CD4-positive, alpha-beta memory T cell (primary cell): ENCODE measurements at regions not wholly inside any gene's neighbourhood (a gene's known extent, or its start where the extent isn't known, plus 50 kb on each side); places are given as distances from the start of the nearest gene placed in this dataset.

Source experiments
- CTCF ChIA-PET: fragments of 350-600 bp; sonication (Branson Sonifier 250); formaldehyde crosslinking; loops from one replicate; lab custom pipeline; 2021; ENCODE audit warnings: inconsistent platforms; ENCODE audit not compliant: partially characterized antibody; lab: Charles Lee
- POLR2A ChIA-PET: fragments of 350-600 bp; sonication (Branson Sonifier 250); formaldehyde crosslinking; loops from one replicate; lab custom pipeline; 2021; ENCODE audit not compliant: partially characterized antibody; lab: Charles Lee
- DNase-seq, 5 donors: peaks; one replicate each; pipeline versions ENCODE4 v3.0.0 to v3.0.0-alpha.2; 2020 to 2022; ENCODE audit warnings: mixed read lengths in 1 of 5
- H3K27ac ChIP-seq: one replicate; pipeline ENCODE4 v1.7.0; 2013; ENCODE audit warnings: low read depth, low read length
- H3K27me3 ChIP-seq: 2 replicates; pipeline ENCODE4 v1.7.0; 2013; ENCODE audit warnings: mild to moderate bottlenecking, low read length, moderate library complexity; ENCODE audit not compliant: insufficient read depth
- H3K36me3 ChIP-seq: 2 replicates; pipeline ENCODE4 v1.7.0; 2013; ENCODE audit warnings: mild to moderate bottlenecking, low read length, moderate library complexity; ENCODE audit not compliant: insufficient read depth
- H3K4me1 ChIP-seq: 2 replicates; pipeline ENCODE4 v1.7.0; 2013; ENCODE audit warnings: mild to moderate bottlenecking, low read length, moderate library complexity; ENCODE audit not compliant: insufficient read depth
- H3K4me3 ChIP-seq, 2 donors: one replicate each; pipeline ENCODE4 v1.7.0; 2013; ENCODE audit warnings: low read length in 2 of 2, mild to moderate bottlenecking in 1 of 2
- H3K9me3 ChIP-seq, 2 donors: one replicate each; pipeline ENCODE4 v1.7.0; 2013; ENCODE audit warnings: low read length in 2 of 2, control low read depth in 1 of 2; ENCODE audit not compliant: control insufficient read depth in 1 of 2
- H3K27ac Mint-ChIP-seq, 7 donors: one replicate each; pipeline ENCODE4 v1.8.0; 2020 to 2021; ENCODE audit warnings: mixed read lengths in 7 of 7, mild to moderate bottlenecking in 6 of 7, inconsistent platforms in 3 of 7, moderate library complexity in 3 of 7
- H3K27me3 Mint-ChIP-seq, 2 donors: one replicate each; pipeline ENCODE4 v1.8.0; 2020 to 2021; ENCODE audit warnings: mixed read lengths in 2 of 2
- H3K36me3 Mint-ChIP-seq, 2 donors: one replicate each; pipeline ENCODE4 v1.8.0; 2020 to 2021; ENCODE audit warnings: mixed read lengths in 2 of 2, inconsistent platforms in 1 of 2, mild to moderate bottlenecking in 1 of 2
- H3K4me1 Mint-ChIP-seq, 4 donors: one replicate each; pipeline ENCODE4 v1.8.0; 2020 to 2021; ENCODE audit warnings: mixed read lengths in 4 of 4, mild to moderate bottlenecking in 1 of 4
- H3K4me3 Mint-ChIP-seq, 8 donors: one replicate each; pipeline ENCODE4 v1.8.0; 2020 to 2021; ENCODE audit warnings: mixed read lengths in 8 of 8, mild to moderate bottlenecking in 7 of 8, moderate library complexity in 6 of 8, inconsistent platforms in 3 of 8
- H3K9me3 Mint-ChIP-seq, 8 donors: one replicate each; pipeline ENCODE4 v1.8.0; 2020 to 2021; ENCODE audit warnings: mixed read lengths in 8 of 8, mild to moderate bottlenecking in 5 of 8, inconsistent platforms in 3 of 8, moderate library complexity in 1 of 8
- intact Hi-C: fragments of 100-400 bp; cut with micrococcal nuclease; formaldehyde crosslinking; loops from one replicate; pipeline ENCODE4 v1.15.1; 2023

GRCh38 chr1:181366910-181367309 lies 116.4 kb upstream of the CACNA1E start:
- Histone ChIP-seq H3K36me3 (no peaks in the 10 kb centered on the region), H3K4me1 (no peaks in the 10 kb centered on the region), H3K9me3 (no peaks in the 10 kb centered on the region), H3K27me3 (no peaks in the 10 kb centered on the region), H3K4me3 (no peak overlapping the region), H3K27ac (no peak overlapping the region)
- H3K27ac Mint-ChIP-seq = no peak overlapping the region
- CTCF ChIA-PET = interaction anchor here (1.1 kb wide), 1 partner anchor 58 kb away, joined by 3 read pairs; no protein-coding TSS in a partner anchor
- H3K4me1 Mint-ChIP-seq = peaks cover 0 to 3% (median 0%) of the 10 kb centered on the region in 4 donors
- H3K9me3 Mint-ChIP-seq = peaks cover 0 to 8% (median under 1%) of the 10 kb centered on the region in 8 donors
- POLR2A ChIA-PET = no interaction called here
- DNase-seq = no peak
- H3K4me3 Mint-ChIP-seq = no peak overlapping the region
- H3K36me3 Mint-ChIP-seq = no peaks in the 10 kb centered on the region
- intact Hi-C loops = no loop called here
- H3K27me3 Mint-ChIP-seq = no peaks in the 10 kb centered on the region

DNA sequence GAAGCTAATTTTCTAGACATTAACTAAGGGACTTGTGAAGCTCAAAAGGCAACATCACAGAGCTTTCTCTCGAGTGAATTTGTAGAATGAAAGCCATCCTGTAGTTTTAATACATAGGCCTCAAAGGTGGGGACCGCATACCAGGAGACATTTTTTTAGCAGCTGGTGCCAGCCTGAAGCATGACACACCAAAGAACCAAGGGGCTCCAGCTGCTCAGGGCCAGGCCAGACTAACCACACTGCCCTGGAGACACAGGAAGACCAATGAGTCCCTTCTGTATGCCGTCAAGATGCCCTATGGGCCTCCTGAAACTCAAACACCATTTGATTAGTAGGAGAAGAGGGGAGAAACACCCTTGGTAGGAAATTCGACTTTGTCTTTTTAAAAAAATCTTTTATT lies 113.9 kb upstream of the CACNA1E start:
- Mint-ChIP-seq H3K27me3 (peaks cover 0 to 1% of the 10 kb centered on the region in 2 donors), H3K4me3 (no peak overlapping the region), H3K36me3 (peaks cover 0 to 3% of the 10 kb centered on the region in 2 donors), H3K9me3 (peaks cover 0 to 11% (median 3%) of the 10 kb centered on the region in 8 donors), H3K4me1 (no peaks in the 10 kb centered on the region), H3K27ac (no peak overlapping the region)
- Histone ChIP-seq H3K4me3 (no peak overlapping the region), H3K27ac (no peak overlapping the region), H3K36me3 (no peaks in the 10 kb centered on the region), H3K9me3 (no peaks in the 10 kb centered on the region), H3K4me1 (no peaks in the 10 kb centered on the region), H3K27me3 (no peaks in the 10 kb centered on the region)
- ChIA-PET CTCF (no interaction called here), POLR2A (interaction anchor here (0.8 to 1.5 kb wide), 2 partner anchors 27 to 180 kb away, joined by 3 read pairs; no protein-coding TSS in a partner anchor)
- intact Hi-C loops = no loop called here
- DNase-seq = no peak

DNA sequence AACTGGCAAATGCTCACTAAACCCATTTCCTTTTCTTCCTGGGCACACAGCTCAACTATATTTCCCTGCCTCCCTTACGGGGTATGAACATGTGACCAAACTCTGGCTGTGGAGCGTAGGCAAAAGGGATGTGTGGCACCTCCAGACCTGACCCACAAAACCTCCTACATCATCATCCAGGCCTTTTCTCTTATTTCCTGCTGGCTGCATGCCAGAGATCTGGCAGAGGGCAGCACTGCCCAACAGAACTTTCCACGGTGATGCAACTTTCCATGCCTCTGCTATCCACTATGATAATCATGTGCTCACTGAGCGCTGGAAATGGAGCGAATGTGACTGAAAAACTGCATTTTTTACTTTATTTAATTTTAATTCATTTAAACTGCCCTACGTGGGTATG lies 99.6 kb upstream of the CACNA1E start:
- CTCF ChIA-PET = no interaction called here
- Histone ChIP-seq H3K9me3 (no peaks in the 10 kb centered on the region), H3K4me1 (no peaks in the 10 kb centered on the region), H3K4me3 (no peak overlapping the region), H3K27me3 (no peaks in the 10 kb centered on the region), H3K36me3 (no peaks in the 10 kb centered on the region), H3K27ac (no peak overlapping the region)
- Mint-ChIP-seq H3K4me1 (no peaks in the 10 kb centered on the region), H3K9me3 (peaks cover 0 to 1% (median 0%) of the 10 kb centered on the region in 8 donors), H3K36me3 (no peaks in the 10 kb centered on the region), H3K27ac (peak overlapping the region in 2 of 7 donors; percentile 20 to 44), H3K27me3 (peaks cover 0 to 2% of the 10 kb centered on the region in 2 donors), H3K4me3 (no peak overlapping the region)
- intact Hi-C loops = no loop called here
- no peak for DNase-seq
- POLR2A ChIA-PET = no interaction called here

DNA sequence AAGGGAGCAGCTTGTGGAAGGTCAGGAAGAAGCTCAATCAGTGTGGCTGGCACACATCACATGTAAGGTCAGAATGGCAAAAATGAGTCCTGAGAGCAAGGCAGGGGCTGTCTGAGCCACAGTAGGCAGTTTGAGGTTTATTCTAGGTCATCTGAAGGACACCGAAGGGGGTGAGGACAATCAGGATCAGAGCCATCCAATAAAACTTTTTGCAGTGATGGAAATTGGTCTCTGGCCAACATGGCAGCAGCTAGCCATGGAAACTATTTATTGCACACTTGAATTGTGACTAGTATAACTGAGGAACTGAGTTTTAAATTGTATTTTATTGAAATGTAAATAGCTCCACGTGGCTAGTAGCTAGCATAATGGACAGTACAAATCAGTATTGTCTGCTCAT lies 97.0 kb upstream of the CACNA1E start:
- H3K36me3 ChIP-seq = no peaks in the 10 kb centered on the region
- Mint-ChIP-seq H3K27me3 (no peaks in the 10 kb centered on the region), H3K36me3 (no peaks in the 10 kb centered on the region), H3K4me1 (peaks cover 2 to 11% (median 7%) of the 10 kb centered on the region in 4 donors), H3K4me3 (no peak overlapping the region), H3K9me3 (peaks cover 0 to 2% (median 0%) of the 10 kb centered on the region in 8 donors), H3K27ac (no peak overlapping the region)
- CTCF ChIA-PET = interaction anchor here (1.1 to 1.5 kb wide), 2 partner anchors 10 to 196 kb away, joined by 3 to 4 read pairs; no protein-coding TSS in a partner anchor
- no peak for DNase-seq
- no peaks in the 10 kb centered on the region for H3K27me3 ChIP-seq
- no peak overlapping the region for H3K27ac ChIP-seq
- H3K9me3 ChIP-seq = no peaks in the 10 kb centered on the region
- POLR2A ChIA-PET = interaction anchor here (2.3 kb wide), 1 partner anchor 10 kb away, joined by 4 read pairs; no protein-coding TSS in a partner anchor
- intact Hi-C loops = no loop called here
- H3K4me1 ChIP-seq = no peaks in the 10 kb centered on the region
- no peak overlapping the region for H3K4me3 ChIP-seq

DNA sequence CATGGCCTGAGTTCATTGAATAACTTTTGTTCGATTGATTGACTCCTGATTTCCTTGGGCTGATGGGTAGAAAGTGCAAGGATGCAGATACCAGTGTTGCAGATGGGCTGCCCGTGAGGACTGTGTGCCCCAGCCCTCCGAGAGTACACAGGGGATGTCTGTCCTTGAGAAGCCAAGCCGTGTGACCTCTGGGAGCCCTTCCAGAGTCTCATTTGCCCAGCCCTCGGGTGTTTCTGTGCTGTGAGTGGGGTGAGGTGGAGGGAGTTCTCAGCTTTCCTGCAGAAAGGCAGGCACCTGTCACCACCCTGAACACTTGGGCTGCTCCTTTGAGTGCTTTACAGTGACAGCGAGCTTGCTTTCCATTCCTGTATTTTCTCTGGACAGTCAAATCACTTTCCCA lies 96.4 kb upstream of the CACNA1E start:
- Histone ChIP-seq H3K4me3 (no peak overlapping the region), H3K27me3 (no peaks in the 10 kb centered on the region), H3K9me3 (no peaks in the 10 kb centered on the region), H3K36me3 (no peaks in the 10 kb centered on the region), H3K27ac (no peak overlapping the region), H3K4me1 (peaks cover 3% of the 10 kb centered on the region)
- Mint-ChIP-seq H3K4me3 (no peak overlapping the region), H3K27me3 (no peaks in the 10 kb centered on the region), H3K4me1 (peaks cover 4 to 14% (median 7%) of the 10 kb centered on the region in 4 donors), H3K9me3 (peaks cover 0 to 2% (median 0%) of the 10 kb centered on the region in 8 donors), H3K27ac (peak overlapping the region in 2 of 7 donors; percentile 40 to 47), H3K36me3 (no peaks in the 10 kb centered on the region)
- intact Hi-C loops = no loop called here
- ChIA-PET POLR2A (interaction anchor here (2.3 kb wide), 1 partner anchor 9 kb away, joined by 4 read pairs; no protein-coding TSS in a partner anchor), CTCF (interaction anchor here (1.1 to 1.5 kb wide), 3 partner anchors 10 to 197 kb away, joined by 3 to 4 read pairs (median 3); no protein-coding TSS in a partner anchor)
- no peak for DNase-seq

GRCh38 chr1:181387702-181388101 lies 95.6 kb upstream of the CACNA1E start:
- no peaks in the 10 kb centered on the region for H3K27me3 Mint-ChIP-seq
- POLR2A ChIA-PET = interaction anchor here (2.3 kb wide), 1 partner anchor 9 kb away, joined by 4 read pairs; no protein-coding TSS in a partner anchor
- CTCF ChIA-PET = interaction anchor here (1.4 kb wide), 1 partner anchor 36 kb away, joined by 3 read pairs; no protein-coding TSS in a partner anchor
- DNase-seq = no peak
- peaks cover 4 to 20% (median 11%) of the 10 kb centered on the region in 4 donors for H3K4me1 Mint-ChIP-seq
- H3K9me3 Mint-ChIP-seq = peaks cover 0 to 2% (median 0%) of the 10 kb centered on the region in 8 donors
- intact Hi-C loops = no loop called here
- Histone ChIP-seq H3K27ac (no peak overlapping the region), H3K27me3 (no peaks in the 10 kb centered on the region), H3K9me3 (no peaks in the 10 kb centered on the region), H3K36me3 (no peaks in the 10 kb centered on the region), H3K4me3 (no peak overlapping the region), H3K4me1 (peaks cover 10% of the 10 kb centered on the region)
- H3K36me3 Mint-ChIP-seq = no peaks in the 10 kb centered on the region
- no peak overlapping the region for H3K4me3 Mint-ChIP-seq
- H3K27ac Mint-ChIP-seq = no peak overlapping the region

DNA sequence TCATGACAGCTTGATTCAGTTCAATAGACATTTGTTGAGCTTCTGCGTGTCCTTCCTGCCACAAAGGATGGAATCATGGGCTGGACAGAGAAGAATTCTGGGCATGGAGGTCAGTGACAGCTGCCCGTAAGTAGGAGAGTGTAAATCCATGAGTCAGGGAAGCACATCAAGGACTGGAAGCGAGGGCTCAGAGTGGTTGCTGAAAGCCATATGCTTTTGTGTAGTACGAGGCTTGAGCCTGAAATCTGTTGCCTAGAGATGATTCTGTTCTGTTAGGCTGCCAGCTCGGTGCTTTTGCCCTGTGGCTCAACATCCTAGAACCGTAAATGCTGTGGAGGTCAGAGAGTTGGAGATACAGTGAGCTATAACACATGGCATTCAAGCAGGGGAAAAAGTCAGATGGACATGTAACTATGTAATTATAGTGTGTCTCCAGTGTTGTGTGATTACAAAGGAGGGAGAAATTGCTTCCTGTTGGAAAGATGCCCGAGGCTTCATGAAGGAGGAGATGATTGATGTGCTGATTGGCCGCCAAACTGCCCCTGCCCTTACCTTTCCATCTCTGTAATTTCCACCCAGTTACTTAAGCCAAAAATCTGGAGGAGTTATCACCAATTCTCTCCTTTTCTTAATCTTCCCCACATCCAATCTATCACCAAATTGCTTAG lies 92.8 kb upstream of the CACNA1E start:
- Histone ChIP-seq H3K4me3 (no peak overlapping the region), H3K36me3 (no peaks in the 10 kb centered on the region), H3K27ac (no peak overlapping the region), H3K27me3 (no peaks in the 10 kb centered on the region), H3K9me3 (no peaks in the 10 kb centered on the region), H3K4me1 (peaks cover 39% of the 10 kb centered on the region)
- Mint-ChIP-seq H3K4me3 (no peak overlapping the region), H3K27me3 (no peaks in the 10 kb centered on the region), H3K36me3 (no peaks in the 10 kb centered on the region), H3K4me1 (peaks cover 4 to 31% (median 16%) of the 10 kb centered on the region in 4 donors), H3K27ac (peak overlapping the region in 4 of 7 donors; percentile 24 to 84 (median 68)), H3K9me3 (peaks cover 0 to 2% (median 0%) of the 10 kb centered on the region in 8 donors)
- CTCF ChIA-PET = interaction anchor here (0.6 to 1.5 kb wide), 3 partner anchors 33 to 188 kb away, joined by 3 to 6 read pairs (median 4); no protein-coding TSS in a partner anchor
- POLR2A ChIA-PET = no interaction called here
- intact Hi-C loops = loop anchor here (10.0 kb wide), 1 partner anchor 756 kb away; the partner anchor contains the start of gene XPR1
- no peak for DNase-seq
